ENCODE measurements at regions not wholly inside any gene's neighbourhood (a gene's known extent, or its start where the extent isn't known, plus 50 kb on each side); places are given as distances from the start of the nearest gene placed in this dataset.

- ChIA-PET POLR2A (interaction anchor here (1.2 to 2.0 kb wide), 2 partner anchors 11 to 17 kb away, joined by 8 to 12 read pairs; no protein-coding TSS in a partner anchor), CTCF (no interaction called here)
- peaks cover 20% of the 10 kb centered on the region for H3K4me1 Mint-ChIP-seq (ENCODE audit: insufficient read depth, unreplicated experiment)
- no peaks in the 10 kb centered on the region for H3K27me3 Mint-ChIP-seq (ENCODE audit: insufficient read depth, unreplicated experiment)
- intact Hi-C loops (cut with micrococcal nuclease): loop anchor here (5.0 kb wide), 1 partner anchor 1375 kb away; no protein-coding TSS in a partner anchor
- peak; percentile 46 for DNase-seq (ENCODE audit: unreplicated experiment)
- TF ChIP-seq, protein P1, sequence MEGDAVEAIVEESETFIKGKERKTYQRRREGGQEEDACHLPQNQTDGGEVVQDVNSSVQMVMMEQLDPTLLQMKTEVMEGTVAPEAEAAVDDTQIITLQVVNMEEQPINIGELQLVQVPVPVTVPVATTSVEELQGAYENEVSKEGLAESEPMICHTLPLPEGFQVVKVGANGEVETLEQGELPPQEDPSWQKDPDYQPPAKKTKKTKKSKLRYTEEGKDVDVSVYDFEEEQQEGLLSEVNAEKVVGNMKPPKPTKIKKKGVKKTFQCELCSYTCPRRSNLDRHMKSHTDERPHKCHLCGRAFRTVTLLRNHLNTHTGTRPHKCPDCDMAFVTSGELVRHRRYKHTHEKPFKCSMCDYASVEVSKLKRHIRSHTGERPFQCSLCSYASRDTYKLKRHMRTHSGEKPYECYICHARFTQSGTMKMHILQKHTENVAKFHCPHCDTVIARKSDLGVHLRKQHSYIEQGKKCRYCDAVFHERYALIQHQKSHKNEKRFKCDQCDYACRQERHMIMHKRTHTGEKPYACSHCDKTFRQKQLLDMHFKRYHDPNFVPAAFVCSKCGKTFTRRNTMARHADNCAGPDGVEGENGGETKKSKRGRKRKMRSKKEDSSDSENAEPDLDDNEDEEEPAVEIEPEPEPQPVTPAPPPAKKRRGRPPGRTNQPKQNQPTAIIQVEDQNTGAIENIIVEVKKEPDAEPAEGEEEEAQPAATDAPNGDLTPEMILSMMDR (IDR thresholded peaks at IDR 0.05; ENCODE audit: unreplicated experiment): no peak
- H3K9me3 Mint-ChIP-seq (ENCODE audit: unreplicated experiment): no peaks in the 10 kb centered on the region
- H3K4me3 Mint-ChIP-seq (ENCODE audit: unreplicated experiment): no peak overlapping the region
- H3K36me3 Mint-ChIP-seq (ENCODE audit: insufficient read depth, unreplicated experiment): no peaks in the 10 kb centered on the region
- H3K27ac Mint-ChIP-seq (ENCODE audit: low read depth, unreplicated experiment): no peak overlapping the region
- no TSS peak for BruUV-seq (replicated peaks)
Observed at GRCh38 chr21:28216976-28217523, 775.6 kb downstream of the LTN1 start.

- Mint-ChIP-seq H3K4me3 (ENCODE audit: unreplicated experiment) (no peak overlapping the region), H3K27me3 (ENCODE audit: insufficient read depth, unreplicated experiment) (no peaks in the 10 kb centered on the region), H3K4me1 (ENCODE audit: insufficient read depth, unreplicated experiment) (peaks cover 8% of the 10 kb centered on the region), H3K36me3 (ENCODE audit: insufficient read depth, unreplicated experiment) (no peaks in the 10 kb centered on the region), H3K9me3 (ENCODE audit: unreplicated experiment) (no peaks in the 10 kb centered on the region), H3K27ac (ENCODE audit: low read depth, unreplicated experiment) (peak overlapping the region; percentile 77)
- no TSS peak for BruUV-seq (replicated peaks)
- TF ChIP-seq, protein P1 (IDR thresholded peaks at IDR 0.05; ENCODE audit: unreplicated experiment): no peak
- peak; percentile 87 for DNase-seq (ENCODE audit: unreplicated experiment)
- ChIA-PET CTCF (interaction anchor here (0.8 to 1.1 kb wide), 2 partner anchors 50 to 113 kb away, joined by 3 read pairs; no protein-coding TSS in a partner anchor), POLR2A (interaction anchor here (1.0 to 2.0 kb wide), 4 partner anchors 13 to 42 kb away, joined by 3 to 12 read pairs (median 6); no protein-coding TSS in a partner anchor)
- intact Hi-C loops (cut with micrococcal nuclease): loop anchor here (5.0 kb wide), 1 partner anchor 1373 kb away; no protein-coding TSS in a partner anchor
Observed at GRCh38 chr21:28215214-28215954, 777.3 kb downstream of the LTN1 start.

- intact Hi-C loops (cut with micrococcal nuclease): loop anchor here (5.0 kb wide), 1 partner anchor 1372 kb away; no protein-coding TSS in a partner anchor
- no TSS peak for BruUV-seq (replicated peaks)
- Mint-ChIP-seq H3K4me3 (ENCODE audit: unreplicated experiment) (no peak overlapping the region), H3K27ac (ENCODE audit: low read depth, unreplicated experiment) (peak overlapping the region; percentile 77), H3K36me3 (ENCODE audit: insufficient read depth, unreplicated experiment) (no peaks in the 10 kb centered on the region), H3K9me3 (ENCODE audit: unreplicated experiment) (no peaks in the 10 kb centered on the region), H3K27me3 (ENCODE audit: insufficient read depth, unreplicated experiment) (no peaks in the 10 kb centered on the region), H3K4me1 (ENCODE audit: insufficient read depth, unreplicated experiment) (peaks cover 6% of the 10 kb centered on the region)
- POLR2A ChIA-PET: interaction anchor here (0.6 to 2.0 kb wide), 3 partner anchors 14 to 109 kb away, joined by 3 to 12 read pairs (median 4); no protein-coding TSS in a partner anchor
- CTCF ChIA-PET: interaction anchor here (1.1 kb wide), 1 partner anchor 51 kb away, joined by 3 read pairs; no protein-coding TSS in a partner anchor
- TF ChIP-seq, protein P1 (IDR thresholded peaks at IDR 0.05; ENCODE audit: unreplicated experiment): no peak
- DNase-seq (ENCODE audit: unreplicated experiment): no peak
Observed at GRCh38 chr21:28214786-28215185, 777.9 kb downstream of the LTN1 start.

DNA sequence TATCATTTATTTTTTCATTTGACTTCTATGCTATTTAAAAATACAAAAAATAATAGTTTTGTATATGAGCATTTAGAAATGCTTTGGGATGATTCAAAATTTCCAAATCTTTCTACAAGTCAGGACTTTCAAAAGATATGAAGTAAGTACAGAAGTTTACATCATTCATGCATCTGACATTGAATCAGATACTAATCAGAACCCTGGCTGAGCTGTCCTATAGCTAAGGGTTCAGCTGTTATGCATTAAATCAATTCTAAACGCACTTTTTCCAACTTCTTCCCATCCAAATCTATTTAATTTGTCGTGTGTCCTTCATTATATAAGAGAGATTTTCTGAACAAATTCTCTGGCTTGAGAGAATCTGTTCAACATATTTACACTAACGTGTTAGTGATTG, 779.4 kb downstream of the LTN1 start:
- intact Hi-C loops (cut with micrococcal nuclease): no loop called here
- DNase-seq (ENCODE audit: unreplicated experiment): no peak
- Mint-ChIP-seq H3K27me3 (ENCODE audit: insufficient read depth, unreplicated experiment) (no peaks in the 10 kb centered on the region), H3K9me3 (ENCODE audit: unreplicated experiment) (no peaks in the 10 kb centered on the region), H3K4me3 (ENCODE audit: unreplicated experiment) (no peak overlapping the region), H3K36me3 (ENCODE audit: insufficient read depth, unreplicated experiment) (no peaks in the 10 kb centered on the region), H3K4me1 (ENCODE audit: insufficient read depth, unreplicated experiment) (peaks cover 6% of the 10 kb centered on the region), H3K27ac (ENCODE audit: low read depth, unreplicated experiment) (no peak overlapping the region)
- ChIA-PET CTCF (interaction anchor here (0.6 kb wide), 1 partner anchor 19 kb away, joined by 3 read pairs; no protein-coding TSS in a partner anchor), POLR2A (interaction anchor here (0.6 to 1.2 kb wide), 2 partner anchors 15 to 505 kb away, joined by 3 to 4 read pairs; no protein-coding TSS in a partner anchor)
- BruUV-seq (replicated peaks): no TSS peak
- TF ChIP-seq, protein P1 (IDR thresholded peaks at IDR 0.05; ENCODE audit: unreplicated experiment): no peak

Measured in MCF 10A (cell line).